Left lung (tissue), 4 donors: ENCODE measurements at regions not wholly inside any gene's neighbourhood (a gene's known extent, or its start where the extent isn't known, plus 50 kb on each side); places are given as distances from the start of the nearest gene placed in this dataset.
A peak's percentile ranks its signal among the peaks of the same experiment; 100 is the strongest.

ENCODE experiments used
- ATAC-seq: fragments of 200-7000 bp; cut with Tn5 transposase; one replicate; pipeline ENCODE4 v1.9.1; 2020; ENCODE audit warnings: moderate library complexity
- DNase-seq, 4 donors: peaks; one replicate each; pipeline ENCODE4 v3.0.0-alpha.2; 2013 to 2020
- H3K27ac ChIP-seq, 2 donors: fragments of 200-600 bp; sonication (generic) in 1 of 2; one replicate each; pipeline versions ENCODE4 v1.5.0 to v1.8.0; 2020 to 2021
- H3K27me3 ChIP-seq, 2 donors: fragments of 200-600 bp; sonication (generic) in 1 of 2; one replicate each; pipeline versions ENCODE4 v1.5.0 to v1.8.0; 2020 to 2021
- H3K36me3 ChIP-seq, 2 donors: fragments of 200-600 bp; sonication (generic) in 1 of 2; one replicate each; pipeline versions ENCODE4 v1.5.0 to v1.8.0; 2020 to 2021
- H3K4me1 ChIP-seq, 2 donors: fragments of 200-600 bp; one replicate each; pipeline ENCODE4 v1.8.0; 2021
- H3K4me3 ChIP-seq, 2 donors: fragments of 200-600 bp; sonication (generic) in 1 of 2; one replicate each; pipeline versions ENCODE4 v1.5.0 to v1.8.0; 2020 to 2021; ENCODE audit warnings: mild to moderate bottlenecking in 1 of 2
- H3K9me3 ChIP-seq, 2 donors: fragments of 200-600 bp; sonication (generic) in 1 of 2; one replicate each; pipeline versions ENCODE4 v1.5.0 to v1.8.0; 2020 to 2021
- intact Hi-C, 2 donors: fragments of 100-400 bp; cut with DNase I; formaldehyde crosslinking; loops; one replicate each; pipeline versions ENCODE4 v1.11.2 to v1.14.2; 2022
- TF ChIP-seq, protein P1 (sequence below), 2 donors: fragments of 200-600 bp; sonication (generic) in 1 of 2; IDR thresholded peaks; one replicate each; pipeline versions ENCODE4 v1.5.0 to v1.8.0; 2021; ENCODE audit warnings: antibody characterized with exemption in 2 of 2
- donor health status: DM: no; HTN: yes; CAD: no.
- donor health status: DM: no; HTN: no; CAD: no.

DNA sequence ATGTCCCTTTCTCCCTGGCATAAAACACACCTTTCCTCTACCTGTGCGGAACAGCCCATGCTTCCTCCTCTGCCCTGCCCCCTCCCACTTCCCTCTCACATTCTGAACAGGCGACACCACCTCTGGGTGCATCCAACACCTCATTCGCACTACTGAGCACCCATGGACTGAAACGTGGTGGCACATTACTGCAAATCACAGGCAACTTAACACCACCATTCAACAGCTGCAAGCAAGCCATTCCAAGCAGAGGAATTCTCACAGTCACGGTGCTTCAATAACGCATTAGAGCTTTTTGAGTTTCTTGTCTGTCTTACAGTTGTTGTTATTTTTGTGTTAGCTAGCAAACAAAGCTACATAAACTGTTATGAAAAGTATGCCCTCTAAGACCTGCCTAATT, 298.2 kb upstream of the TAS2R1 start:
- DNase-seq (no peak), ATAC-seq (no peak)
- Histone ChIP-seq H3K27me3 (no peaks in the 10 kb centered on the region), H3K4me3 (no peak overlapping the region), H3K4me1 (no peaks in the 10 kb centered on the region), H3K9me3 (peaks cover 0 to 18% of the 10 kb centered on the region in 2 donors), H3K36me3 (no peaks in the 10 kb centered on the region), H3K27ac (no peak overlapping the region)
- intact Hi-C loops = no loop called here
- TF ChIP-seq, protein P1, sequence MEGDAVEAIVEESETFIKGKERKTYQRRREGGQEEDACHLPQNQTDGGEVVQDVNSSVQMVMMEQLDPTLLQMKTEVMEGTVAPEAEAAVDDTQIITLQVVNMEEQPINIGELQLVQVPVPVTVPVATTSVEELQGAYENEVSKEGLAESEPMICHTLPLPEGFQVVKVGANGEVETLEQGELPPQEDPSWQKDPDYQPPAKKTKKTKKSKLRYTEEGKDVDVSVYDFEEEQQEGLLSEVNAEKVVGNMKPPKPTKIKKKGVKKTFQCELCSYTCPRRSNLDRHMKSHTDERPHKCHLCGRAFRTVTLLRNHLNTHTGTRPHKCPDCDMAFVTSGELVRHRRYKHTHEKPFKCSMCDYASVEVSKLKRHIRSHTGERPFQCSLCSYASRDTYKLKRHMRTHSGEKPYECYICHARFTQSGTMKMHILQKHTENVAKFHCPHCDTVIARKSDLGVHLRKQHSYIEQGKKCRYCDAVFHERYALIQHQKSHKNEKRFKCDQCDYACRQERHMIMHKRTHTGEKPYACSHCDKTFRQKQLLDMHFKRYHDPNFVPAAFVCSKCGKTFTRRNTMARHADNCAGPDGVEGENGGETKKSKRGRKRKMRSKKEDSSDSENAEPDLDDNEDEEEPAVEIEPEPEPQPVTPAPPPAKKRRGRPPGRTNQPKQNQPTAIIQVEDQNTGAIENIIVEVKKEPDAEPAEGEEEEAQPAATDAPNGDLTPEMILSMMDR (IDR thresholded peaks at IDR 0.05) = no peak

DNA sequence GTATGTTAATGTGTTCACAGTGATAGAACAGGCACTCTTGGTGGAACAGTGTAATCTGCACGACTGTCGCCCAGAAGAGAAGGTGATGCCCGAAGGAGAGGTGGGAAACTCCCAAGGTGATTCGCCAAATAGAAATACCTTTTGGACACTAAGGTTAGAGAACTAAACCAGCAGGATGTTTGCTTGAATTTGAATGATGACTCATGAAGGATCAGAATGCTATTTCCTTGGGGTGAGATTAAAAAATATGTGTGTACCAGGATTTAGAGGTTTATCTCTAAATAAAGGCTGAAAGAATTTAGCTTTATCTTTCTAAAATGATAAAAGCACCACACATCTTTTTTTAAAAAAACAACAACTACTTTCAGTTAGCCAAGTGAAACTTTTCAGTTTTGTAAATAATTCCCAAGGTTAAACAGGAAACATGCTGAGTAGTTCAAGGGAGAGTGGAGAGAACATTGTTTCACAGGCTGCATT, 297.4 kb upstream of the TAS2R1 start:
- DNase-seq (no peak), ATAC-seq (peak; percentile 17)
- Histone ChIP-seq H3K4me3 (no peak overlapping the region), H3K4me1 (no peaks in the 10 kb centered on the region), H3K27ac (no peak overlapping the region), H3K27me3 (no peaks in the 10 kb centered on the region), H3K9me3 (peaks cover 0 to 22% of the 10 kb centered on the region in 2 donors), H3K36me3 (no peaks in the 10 kb centered on the region)
- TF ChIP-seq, protein P1 (IDR thresholded peaks at IDR 0.05) = no peak
- intact Hi-C loops = no loop called here

DNA sequence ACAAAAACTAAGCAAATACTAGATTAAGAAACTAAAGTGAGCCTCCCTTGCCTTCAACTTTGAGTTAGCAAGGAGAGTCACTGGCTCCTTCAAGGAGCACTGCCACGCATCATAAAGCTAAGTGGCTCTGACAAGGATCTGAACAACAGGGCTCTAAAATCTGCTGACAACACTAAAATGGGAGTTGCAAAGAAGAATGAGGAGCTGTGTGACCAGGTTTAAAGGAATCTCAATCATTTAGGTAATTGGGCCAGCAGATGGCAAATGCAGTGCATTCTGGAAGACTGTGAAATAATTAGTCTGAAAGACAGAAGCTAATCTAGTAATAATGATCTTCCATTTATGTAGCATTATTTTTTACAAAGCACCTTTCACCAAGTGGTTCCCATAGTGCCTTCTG, 297.0 kb upstream of the TAS2R1 start:
- ATAC-seq = no peak
- Histone ChIP-seq H3K27ac (no peak overlapping the region), H3K4me1 (no peaks in the 10 kb centered on the region), H3K36me3 (no peaks in the 10 kb centered on the region), H3K4me3 (no peak overlapping the region), H3K9me3 (peaks cover 0 to 26% of the 10 kb centered on the region in 2 donors), H3K27me3 (no peaks in the 10 kb centered on the region)
- TF ChIP-seq, protein P1 (IDR thresholded peaks at IDR 0.05) = no peak
- DNase-seq = no peak
- intact Hi-C loops = no loop called here

DNA sequence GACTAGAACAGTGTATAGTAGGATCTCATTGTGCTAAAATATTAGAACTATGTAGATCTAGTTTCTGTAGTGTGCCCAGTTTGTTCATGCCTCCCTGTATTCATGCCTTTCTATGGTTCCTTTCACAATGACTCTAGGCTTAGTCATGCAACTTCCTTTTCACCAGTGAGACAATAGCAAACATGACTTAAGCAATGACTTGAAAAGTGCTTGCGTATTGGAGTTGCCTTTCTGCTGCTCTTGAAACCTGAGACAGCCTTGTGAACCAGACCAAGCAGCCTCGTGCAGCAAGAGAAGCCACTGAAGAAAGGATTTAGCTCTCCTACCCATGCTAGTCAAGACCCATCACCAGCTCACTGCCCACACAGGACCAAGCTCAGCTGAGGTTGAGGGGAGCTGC, 294.5 kb upstream of the TAS2R1 start:
- TF ChIP-seq, protein P1 (IDR thresholded peaks at IDR 0.05) = no peak
- no peak overlapping the region for H3K4me3 ChIP-seq
- ATAC-seq (peak; percentile 94), DNase-seq (peak in 1 of 4 donors; percentile 35)
- no peaks in the 10 kb centered on the region for H3K27me3 ChIP-seq
- peak overlapping the region in 1 of 2 donors; percentile 48 for H3K27ac ChIP-seq
- H3K9me3 ChIP-seq = peaks cover 0 to 27% of the 10 kb centered on the region in 2 donors
- no peaks in the 10 kb centered on the region for H3K4me1 ChIP-seq
- no peaks in the 10 kb centered on the region for H3K36me3 ChIP-seq
- intact Hi-C loops = no loop called here

DNA sequence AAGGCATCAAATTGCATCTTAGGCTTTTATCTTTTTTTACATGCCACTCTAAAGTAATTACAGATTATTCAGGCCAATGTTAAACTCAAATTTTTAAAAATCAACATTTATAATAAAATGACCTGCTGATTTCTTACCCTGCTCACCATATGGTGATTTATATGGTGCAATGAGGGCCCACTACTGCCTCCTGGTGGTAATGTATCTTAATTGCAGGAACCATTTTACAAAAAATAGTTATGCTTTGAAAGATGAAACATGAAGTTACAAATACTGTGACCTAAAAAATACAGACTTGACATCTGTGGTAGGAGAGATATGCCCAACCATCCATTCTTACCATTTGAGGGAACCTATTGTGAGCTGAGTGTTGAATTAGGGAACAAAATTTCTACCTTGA, 292.6 kb upstream of the TAS2R1 start:
- ATAC-seq = no peak
- intact Hi-C loops = no loop called here

More for the DNA sequence above, 292.6 kb upstream of the TAS2R1 start:
- no peak for DNase-seq
- Histone ChIP-seq H3K36me3 (no peaks in the 10 kb centered on the region), H3K4me3 (no peak overlapping the region), H3K27ac (no peak overlapping the region), H3K4me1 (no peaks in the 10 kb centered on the region), H3K27me3 (no peaks in the 10 kb centered on the region), H3K9me3 (peaks cover 0 to 27% of the 10 kb centered on the region in 2 donors)
- TF ChIP-seq, protein P1 (IDR thresholded peaks at IDR 0.05) = no peak
